GM12878 (cell line): ENCODE measurements at regions not wholly inside any gene's neighbourhood (a gene's known extent, or its start where the extent isn't known, plus 50 kb on each side); places are given as distances from the start of the nearest gene placed in this dataset.

Source experiments
- ASH2L ChIP-seq: fragments of 300-600, 200-600 bp; sonication (generic); IDR thresholded peaks from 2 replicates; pipeline ENCODE4 v1.6.1; 2017; ENCODE audit warnings: low read depth, mild to moderate bottlenecking, borderline replicate concordance
- BHLHE40 ChIP-seq, 2 experiments: fragments of 450-650 bp in 1 of 2; IDR thresholded peaks; 2 replicates each; pipeline ENCODE4 v1.6.1; 2011 to 2017; ENCODE audit warnings: low read depth in 2 of 2, borderline replicate concordance in 1 of 2, improper control_type of control experiment in 1 of 2, low read length in 1 of 2, mild to moderate bottlenecking in 1 of 2
- BRCA1 ChIP-seq: IDR thresholded peaks from 2 replicates; pipeline ENCODE4 v1.6.1; 2011; ENCODE audit warnings: low read depth, low read length, improper control_type of control experiment
- CEBPB ChIP-seq, 2 experiments: fragments of 150-350 bp in 1 of 2; IDR thresholded peaks; 2 replicates each; pipeline ENCODE4 v1.6.1; 2012 to 2014; ENCODE audit warnings: low read depth in 2 of 2, low read length in 2 of 2, borderline replicate concordance in 1 of 2, inconsistent platforms in 1 of 2
- CREB1 ChIP-seq: IDR thresholded peaks from 2 replicates; pipeline ENCODE4 v1.6.1; 2012; ENCODE audit warnings: low read depth, mild to moderate bottlenecking, inconsistent platforms
- EED ChIP-seq: sonication (generic); IDR thresholded peaks from 2 replicates; pipeline ENCODE4 v1.6.1; 2016; ENCODE audit warnings: antibody characterized with exemption, low read depth
- KDM1A ChIP-seq: fragments of 200-600 bp; sonication (generic); IDR thresholded peaks from 2 replicates; pipeline ENCODE4 v1.6.1; 2016; ENCODE audit warnings: borderline replicate concordance
- NR2C2 ChIP-seq: IDR thresholded peaks from 2 replicates; pipeline ENCODE4 v1.6.1; 2011; ENCODE audit warnings: borderline replicate concordance, low read depth; ENCODE audit not compliant: control insufficient read depth, insufficient read length
- POLR2AphosphoS5 ChIP-seq: IDR thresholded peaks from 2 replicates; pipeline ENCODE4 v1.6.1; 2011; ENCODE audit warnings: mild to moderate bottlenecking, low read length, inconsistent platforms
- RCOR1 ChIP-seq: conservative IDR thresholded peaks from 2 replicates; pipeline ENCODE4 v1.6.1; 2012; ENCODE audit warnings: low read depth, low read length, improper control_type of control experiment
- SUPT20H ChIP-seq: IDR thresholded peaks from 2 replicates; pipeline ENCODE4 v1.6.1; 2011; ENCODE audit warnings: low read depth, mild to moderate bottlenecking, low read length, moderate library complexity, borderline replicate concordance; ENCODE audit not compliant: control insufficient read depth
- YY1 ChIP-seq: IDR thresholded peaks from 2 replicates; pipeline ENCODE4 v1.6.1; 2011; ENCODE audit warnings: low read depth, mild to moderate bottlenecking, low read length
- TF ChIP-seq, protein P1 (sequence below): fragments of 450-650 bp; IDR thresholded peaks from 2 replicates; pipeline ENCODE4 v1.6.1; 2016; ENCODE audit warnings: mild to moderate bottlenecking, moderate library complexity, borderline replicate concordance
- TF ChIP-seq, protein P2 (sequence below), 3 experiments: IDR thresholded peaks in 2 of 3; conservative IDR thresholded peaks in 1 of 3; 2 replicates each; pipeline ENCODE4 v1.5.1; 2011; ENCODE audit warnings: low read depth in 3 of 3, low read length in 3 of 3, mild to moderate bottlenecking in 3 of 3, control low read depth in 2 of 3, moderate library complexity in 2 of 3, inconsistent platforms in 1 of 3, mixed read lengths in 1 of 3; ENCODE audit not compliant: control insufficient read depth in 2 of 3, insufficient read depth in 1 of 3; ENCODE audit errors: extremely low read depth in 1 of 3

DNA sequence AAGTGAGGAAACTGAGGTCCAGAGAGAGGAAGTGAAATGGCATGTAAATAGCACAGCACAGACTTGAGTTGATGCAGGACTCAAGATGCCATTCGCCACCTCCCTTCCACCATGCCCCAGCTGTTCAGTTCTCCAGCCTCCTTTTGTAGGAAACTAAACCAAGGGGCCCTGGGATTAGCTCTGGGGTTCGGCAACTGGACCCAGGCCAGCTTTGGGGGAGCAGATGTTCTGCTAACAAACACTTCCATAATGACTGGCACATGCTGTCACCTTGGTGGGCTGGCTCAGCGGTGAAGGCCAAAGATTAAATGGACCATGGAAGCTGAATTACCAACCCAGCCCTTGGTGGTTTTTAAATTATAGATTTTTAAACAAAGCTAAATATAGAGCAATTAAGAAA, 77.0 kb downstream of the IRX6 start:
- no peak for TF ChIP-seq CREB1
- TF ChIP-seq CEBPB (IDR thresholded peaks at IDR 0.05; ENCODE audit: borderline replicate concordance in 1 of 2, low read depth in 2 of 2, low read length in 2 of 2): no peak
- no peak for TF ChIP-seq POLR2AphosphoS5
- TF ChIP-seq BHLHE40 (IDR thresholded peaks at IDR 0.05; ENCODE audit: borderline replicate concordance in 1 of 2, low read depth in 2 of 2, low read length in 1 of 2): no peak
- no peak for TF ChIP-seq KDM1A
- TF ChIP-seq SUPT20H: no peak
- no peak for TF ChIP-seq BRCA1
- no peak for TF ChIP-seq ASH2L
- TF ChIP-seq YY1: no peak
- TF ChIP-seq, protein P1, sequence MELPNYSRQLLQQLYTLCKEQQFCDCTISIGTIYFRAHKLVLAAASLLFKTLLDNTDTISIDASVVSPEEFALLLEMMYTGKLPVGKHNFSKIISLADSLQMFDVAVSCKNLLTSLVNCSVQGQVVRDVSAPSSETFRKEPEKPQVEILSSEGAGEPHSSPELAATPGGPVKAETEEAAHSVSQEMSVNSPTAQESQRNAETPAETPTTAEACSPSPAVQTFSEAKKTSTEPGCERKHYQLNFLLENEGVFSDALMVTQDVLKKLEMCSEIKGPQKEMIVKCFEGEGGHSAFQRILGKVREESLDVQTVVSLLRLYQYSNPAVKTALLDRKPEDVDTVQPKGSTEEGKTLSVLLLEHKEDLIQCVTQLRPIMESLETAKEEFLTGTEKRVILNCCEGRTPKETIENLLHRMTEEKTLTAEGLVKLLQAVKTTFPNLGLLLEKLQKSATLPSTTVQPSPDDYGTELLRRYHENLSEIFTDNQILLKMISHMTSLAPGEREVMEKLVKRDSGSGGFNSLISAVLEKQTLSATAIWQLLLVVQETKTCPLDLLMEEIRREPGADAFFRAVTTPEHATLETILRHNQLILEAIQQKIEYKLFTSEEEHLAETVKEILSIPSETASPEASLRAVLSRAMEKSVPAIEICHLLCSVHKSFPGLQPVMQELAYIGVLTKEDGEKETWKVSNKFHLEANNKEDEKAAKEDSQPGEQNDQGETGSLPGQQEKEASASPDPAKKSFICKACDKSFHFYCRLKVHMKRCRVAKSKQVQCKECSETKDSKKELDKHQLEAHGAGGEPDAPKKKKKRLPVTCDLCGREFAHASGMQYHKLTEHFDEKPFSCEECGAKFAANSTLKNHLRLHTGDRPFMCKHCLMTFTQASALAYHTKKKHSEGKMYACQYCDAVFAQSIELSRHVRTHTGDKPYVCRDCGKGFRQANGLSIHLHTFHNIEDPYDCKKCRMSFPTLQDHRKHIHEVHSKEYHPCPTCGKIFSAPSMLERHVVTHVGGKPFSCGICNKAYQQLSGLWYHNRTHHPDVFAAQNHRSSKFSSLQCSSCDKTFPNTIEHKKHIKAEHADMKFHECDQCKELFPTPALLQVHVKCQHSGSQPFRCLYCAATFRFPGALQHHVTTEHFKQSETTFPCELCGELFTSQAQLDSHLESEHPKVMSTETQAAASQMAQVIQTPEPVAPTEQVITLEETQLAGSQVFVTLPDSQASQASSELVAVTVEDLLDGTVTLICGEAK: no peak
- TF ChIP-seq EED: no peak
- no peak for TF ChIP-seq RCOR1
- TF ChIP-seq, protein P2, sequence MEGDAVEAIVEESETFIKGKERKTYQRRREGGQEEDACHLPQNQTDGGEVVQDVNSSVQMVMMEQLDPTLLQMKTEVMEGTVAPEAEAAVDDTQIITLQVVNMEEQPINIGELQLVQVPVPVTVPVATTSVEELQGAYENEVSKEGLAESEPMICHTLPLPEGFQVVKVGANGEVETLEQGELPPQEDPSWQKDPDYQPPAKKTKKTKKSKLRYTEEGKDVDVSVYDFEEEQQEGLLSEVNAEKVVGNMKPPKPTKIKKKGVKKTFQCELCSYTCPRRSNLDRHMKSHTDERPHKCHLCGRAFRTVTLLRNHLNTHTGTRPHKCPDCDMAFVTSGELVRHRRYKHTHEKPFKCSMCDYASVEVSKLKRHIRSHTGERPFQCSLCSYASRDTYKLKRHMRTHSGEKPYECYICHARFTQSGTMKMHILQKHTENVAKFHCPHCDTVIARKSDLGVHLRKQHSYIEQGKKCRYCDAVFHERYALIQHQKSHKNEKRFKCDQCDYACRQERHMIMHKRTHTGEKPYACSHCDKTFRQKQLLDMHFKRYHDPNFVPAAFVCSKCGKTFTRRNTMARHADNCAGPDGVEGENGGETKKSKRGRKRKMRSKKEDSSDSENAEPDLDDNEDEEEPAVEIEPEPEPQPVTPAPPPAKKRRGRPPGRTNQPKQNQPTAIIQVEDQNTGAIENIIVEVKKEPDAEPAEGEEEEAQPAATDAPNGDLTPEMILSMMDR (IDR thresholded peaks at IDR 0.05 in 2 of 3, conservative IDR thresholded peaks at IDR 0.05 in 1 of 3; ENCODE audit: control insufficient read depth in 2 of 3, extremely low read depth in 1 of 3, insufficient read depth in 1 of 3, low read depth in 3 of 3, low read length in 3 of 3): no peak
- no peak for TF ChIP-seq NR2C2
